NCI-H2227 (cell line): ENCODE measurements at regions not wholly inside any gene's neighbourhood (a gene's known extent, or its start where the extent isn't known, plus 50 kb on each side); places are given as distances from the start of the nearest gene placed in this dataset.

ENCODE experiments used
- DNase-seq: peaks from one replicate; lab custom pipeline; 2025; ENCODE audit not compliant: unreplicated experiment; lab: John Stamatoyannopoulos, UW

- DNase-seq: no peak
Measured at GRCh38 chr11:27287205-27287604, 75.8 kb downstream of the CCDC34 start.

DNA sequence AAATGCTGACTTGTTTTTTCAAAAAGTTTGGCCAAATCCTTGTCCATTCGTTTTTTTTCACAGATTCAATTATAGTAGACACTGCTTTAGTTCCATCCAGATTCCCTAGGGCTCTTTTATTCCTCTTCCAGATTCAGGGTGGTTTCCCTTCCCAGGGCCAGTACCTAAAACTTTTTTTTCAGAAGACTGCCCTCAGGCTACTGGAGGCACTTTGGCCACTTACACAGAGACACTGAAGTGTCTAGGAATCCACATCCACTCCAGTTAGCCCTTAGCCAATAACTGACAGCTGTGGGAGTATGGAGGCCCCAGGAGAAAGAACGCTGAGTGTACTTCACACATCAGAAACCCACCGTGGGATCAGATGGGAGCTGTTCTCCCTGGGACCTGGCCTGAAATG, 77.3 kb downstream of the CCDC34 start:
- no peak for DNase-seq

- DNase-seq: no peak
Measured at GRCh38 chr11:27282806-27283205, 80.2 kb downstream of the CCDC34 start.

DNA sequence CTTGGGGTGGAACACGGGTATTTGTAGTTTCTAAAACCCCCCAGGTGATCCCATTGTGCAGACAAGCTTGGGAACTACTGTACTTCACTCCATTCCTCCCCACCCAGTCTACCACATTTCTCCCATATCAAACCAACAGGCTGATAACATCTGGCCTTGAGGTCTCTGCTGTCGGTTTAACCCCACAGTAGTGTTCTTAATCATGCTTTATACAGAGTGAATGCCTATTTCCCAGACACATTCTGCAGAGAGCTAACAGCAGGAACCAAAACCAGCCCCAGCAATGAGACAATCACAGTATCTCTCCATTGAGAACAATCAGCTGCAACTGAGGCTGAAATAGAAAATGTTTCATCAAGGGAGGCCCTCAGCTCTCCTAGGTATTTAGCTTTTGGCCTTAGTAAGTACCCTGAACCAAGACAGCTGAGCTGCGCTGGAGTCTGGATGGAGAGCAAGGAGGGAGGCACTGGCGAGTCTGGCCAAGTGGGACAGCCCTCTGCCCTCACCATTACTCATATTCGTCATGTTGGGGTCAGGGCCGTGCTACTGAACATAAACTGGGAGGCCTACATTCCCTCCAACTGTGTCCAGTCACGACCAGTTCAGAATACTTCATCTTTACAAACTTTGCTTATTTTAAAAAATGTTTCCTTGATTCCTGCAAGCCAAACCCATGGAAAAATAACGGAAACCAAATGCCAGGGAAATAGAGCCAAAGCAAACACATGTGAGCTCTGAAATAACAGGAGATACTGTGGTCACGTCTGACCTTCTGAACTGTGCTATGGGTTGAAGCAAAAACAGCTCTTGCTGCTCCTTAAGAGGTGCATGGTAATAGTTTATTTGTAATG, 81.0 kb downstream of the CCDC34 start:
- no peak for DNase-seq

- DNase-seq: no peak
Measured at GRCh38 chr11:27281276-27281675, 81.7 kb downstream of the CCDC34 start.

- DNase-seq: no peak
Measured at GRCh38 chr11:27280140-27280539, 82.9 kb downstream of the CCDC34 start.

- DNase-seq: no peak
Measured at GRCh38 chr11:27279460-27279859, 83.6 kb downstream of the CCDC34 start.

- DNase-seq: no peak
Measured at GRCh38 chr11:27277843-27278242, 85.2 kb downstream of the CCDC34 start.

DNA sequence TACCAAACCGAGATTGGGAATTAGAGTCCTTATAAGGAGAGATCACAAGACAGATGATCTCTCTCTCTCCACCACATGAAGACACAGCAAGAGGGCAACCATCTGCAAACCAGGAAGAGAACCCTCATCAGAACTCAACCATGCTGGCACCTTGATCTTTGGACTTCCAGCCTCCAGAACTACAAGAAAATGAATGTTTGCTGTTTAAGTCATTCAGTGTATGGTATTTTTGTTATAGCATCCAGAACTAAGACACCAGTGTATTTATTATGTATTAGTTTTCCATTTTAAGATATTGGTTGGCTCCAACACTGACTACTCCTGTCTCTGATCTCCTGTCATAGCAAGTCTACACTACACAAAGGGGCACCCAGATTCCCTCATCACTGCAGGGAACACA, 86.9 kb downstream of the CCDC34 start:
- no peak for DNase-seq

DNA sequence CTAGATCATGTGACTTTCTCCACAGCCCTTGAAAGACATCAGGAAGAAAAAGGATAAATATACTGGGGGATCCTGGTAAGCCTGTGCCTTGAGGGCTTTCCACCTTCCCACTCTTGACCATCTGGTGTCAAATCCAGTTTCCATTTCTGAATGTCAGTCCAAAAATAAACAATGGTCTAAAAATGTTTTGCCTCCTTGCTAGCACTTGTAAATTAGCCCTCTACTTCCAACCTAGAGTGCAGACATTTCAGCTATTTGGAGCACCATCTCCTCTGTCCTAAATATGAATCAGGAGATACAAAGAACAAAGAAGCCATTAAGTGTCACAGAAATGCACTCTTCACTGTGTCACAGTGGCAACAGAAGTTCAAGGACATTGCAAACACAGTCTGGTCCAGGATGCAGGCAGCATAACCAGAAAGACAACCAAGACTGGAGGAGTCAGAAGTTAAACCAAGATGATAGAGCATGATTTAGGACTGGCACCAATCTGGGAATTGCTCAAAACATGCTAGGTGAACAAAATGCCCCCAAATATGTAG, 88.1 kb downstream of the CCDC34 start:
- DNase-seq: no peak

DNA sequence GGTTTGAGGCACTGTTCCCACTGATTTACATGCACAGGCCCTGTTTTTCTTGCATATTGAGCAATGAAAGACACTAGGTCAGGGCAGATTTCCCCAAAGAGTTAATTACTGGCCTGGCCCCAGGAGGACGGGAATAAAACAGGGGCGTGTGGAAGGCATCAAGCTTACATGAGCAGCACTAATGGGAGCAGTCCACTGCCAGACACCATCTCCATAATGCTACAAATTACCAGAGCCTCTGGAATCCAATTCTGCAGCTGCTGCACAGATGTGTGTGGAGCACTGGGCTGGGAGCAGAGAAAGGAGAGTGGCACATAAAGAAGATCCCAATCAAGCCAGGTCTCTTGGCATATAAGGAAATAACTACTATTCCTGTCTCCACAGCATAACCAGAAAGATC, 96.9 kb downstream of the CCDC34 start:
- no peak for DNase-seq

DNA sequence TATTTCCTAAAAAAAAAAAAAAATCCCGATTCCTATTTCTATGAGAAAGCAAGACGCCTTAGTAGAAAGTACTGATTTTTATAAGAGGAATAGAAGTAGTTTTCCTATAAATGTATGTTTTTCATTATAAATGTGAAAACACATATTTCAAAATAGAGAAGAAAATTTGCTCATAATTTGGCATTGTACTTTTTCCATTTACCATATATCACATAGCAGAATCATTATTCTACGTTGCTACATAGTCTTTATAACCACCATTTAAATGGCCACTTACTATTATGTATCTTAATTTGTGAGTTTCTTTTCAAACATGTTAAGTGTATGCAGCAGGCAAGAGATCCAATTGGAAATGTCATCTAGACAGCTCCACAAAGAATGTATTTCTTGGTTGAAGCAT, 99.0 kb downstream of the CCDC34 start:
- no peak for DNase-seq

DNA sequence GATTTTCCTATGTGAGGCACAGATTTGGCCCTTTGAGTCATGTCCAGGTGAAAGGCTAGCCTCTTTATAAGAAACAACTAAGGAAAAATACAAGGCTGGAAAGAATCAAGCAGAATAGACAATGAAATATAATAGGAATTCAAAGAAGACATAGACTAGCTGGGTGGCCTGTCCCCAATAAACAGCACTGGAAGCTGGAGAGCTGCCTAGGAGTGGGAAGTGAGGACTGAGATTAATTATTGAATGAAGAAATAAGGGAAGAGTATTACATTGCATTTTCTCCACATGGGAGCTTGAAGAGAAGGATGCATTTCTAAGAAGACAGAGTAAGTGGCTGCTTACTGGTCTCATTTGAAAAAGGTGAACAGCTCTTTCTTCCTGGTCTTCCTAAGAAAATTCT, 100.0 kb downstream of the CCDC34 start:
- no peak for DNase-seq

GRCh38 chr11:27255447-27255828, 107.6 kb downstream of the CCDC34 start:
- DNase-seq: no peak

DNA sequence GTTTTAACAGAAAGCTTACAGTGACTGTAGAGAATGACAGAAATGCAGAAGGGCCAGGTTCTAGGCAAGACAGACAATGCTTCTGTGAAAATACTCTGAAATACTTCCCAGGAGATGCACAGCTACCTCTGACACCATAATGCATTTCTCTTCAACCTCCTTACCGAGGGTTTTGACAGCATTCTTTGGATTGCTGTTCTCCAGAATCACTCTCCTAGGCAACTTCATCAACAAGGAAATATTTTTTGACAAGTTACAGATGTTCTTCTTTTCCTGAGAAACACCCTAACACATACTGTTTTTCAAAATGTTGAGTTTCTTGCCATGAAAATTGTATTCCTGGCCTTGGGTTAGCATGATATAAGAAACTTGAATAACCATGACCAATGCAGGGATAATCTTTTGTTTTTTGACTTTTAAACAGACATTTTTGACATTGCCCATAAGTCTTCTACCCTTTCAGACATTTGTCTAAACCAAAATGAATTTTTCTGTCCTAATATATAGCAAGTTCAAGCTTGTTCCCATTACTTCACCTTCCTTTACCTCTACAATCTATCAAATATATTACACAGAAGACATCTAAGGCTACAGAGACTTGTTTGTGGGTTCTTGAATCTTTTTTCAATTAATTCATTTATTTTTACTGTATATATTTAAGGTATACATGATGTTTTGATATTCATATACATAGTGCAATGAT, 108.1 kb downstream of the CCDC34 start:
- DNase-seq: no peak

DNA sequence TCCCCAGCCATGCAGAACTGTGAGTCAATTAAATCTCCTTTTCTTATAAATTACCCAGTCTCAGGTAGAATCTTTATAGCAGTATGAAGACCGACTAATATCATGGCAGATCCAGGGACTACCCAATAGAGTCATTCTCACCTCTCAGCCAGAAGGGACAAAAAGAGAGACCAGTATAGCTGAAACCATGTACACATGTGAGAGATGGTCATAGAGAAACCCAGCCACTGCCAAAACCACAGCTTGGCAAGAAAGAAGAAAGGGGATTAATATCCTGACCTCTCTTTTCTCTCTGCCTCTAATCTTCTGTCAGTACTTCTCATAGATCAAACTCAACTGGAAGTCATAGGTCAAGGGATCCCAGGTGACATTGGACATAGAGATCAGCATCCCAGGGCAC, 109.8 kb downstream of the CCDC34 start:
- no peak for DNase-seq

- DNase-seq: no peak
Measured at GRCh38 chr11:27250867-27251665, 111.9 kb downstream of the CCDC34 start.

DNA sequence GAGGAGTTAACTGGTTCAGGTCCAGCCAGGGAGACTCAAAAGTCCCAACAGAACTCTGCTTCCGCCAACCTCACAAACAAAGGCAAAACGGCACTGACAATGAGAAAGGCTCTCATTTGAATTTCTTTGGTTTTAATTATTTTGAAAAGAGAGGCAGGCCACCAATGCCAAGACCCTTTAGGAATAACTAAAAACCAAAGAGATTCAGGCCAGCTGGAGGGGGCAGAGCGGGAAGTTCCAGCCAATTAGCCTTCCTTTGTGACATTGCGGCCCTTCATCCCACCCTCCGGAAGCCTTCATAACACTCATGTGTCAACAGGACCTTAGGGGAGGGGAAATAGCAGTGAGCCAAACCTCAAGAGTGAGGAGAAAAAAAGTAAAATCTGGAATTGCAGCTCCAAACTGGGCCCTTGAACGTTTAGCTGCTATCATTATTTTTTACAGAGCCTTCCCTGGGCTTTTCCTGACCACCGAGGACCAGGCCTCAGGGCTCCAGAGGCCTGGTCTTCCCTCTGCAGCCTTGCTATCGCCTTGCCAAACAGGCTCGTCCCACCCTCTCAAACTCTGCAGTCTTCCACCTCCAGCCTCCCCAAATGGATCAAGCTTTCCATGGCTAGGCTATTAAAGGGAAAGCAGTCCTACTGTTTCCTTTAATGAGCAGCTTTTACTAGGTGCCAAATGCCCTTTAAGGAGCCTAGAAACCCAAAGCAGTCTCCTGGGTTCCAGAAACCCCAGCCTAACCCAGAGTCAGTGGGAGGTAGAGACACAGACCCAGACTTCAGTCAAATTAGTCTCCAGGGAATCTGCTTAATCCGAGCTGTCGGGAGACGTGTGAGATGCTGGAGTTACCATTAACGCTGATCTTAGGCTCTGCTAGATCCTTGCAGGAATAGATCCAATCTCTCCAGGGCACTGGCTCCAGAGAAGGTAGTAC, 114.2 kb downstream of the CCDC34 start:
- DNase-seq: no peak

- DNase-seq: no peak
Measured at GRCh38 chr11:27247660-27248059, 115.4 kb downstream of the CCDC34 start.

DNA sequence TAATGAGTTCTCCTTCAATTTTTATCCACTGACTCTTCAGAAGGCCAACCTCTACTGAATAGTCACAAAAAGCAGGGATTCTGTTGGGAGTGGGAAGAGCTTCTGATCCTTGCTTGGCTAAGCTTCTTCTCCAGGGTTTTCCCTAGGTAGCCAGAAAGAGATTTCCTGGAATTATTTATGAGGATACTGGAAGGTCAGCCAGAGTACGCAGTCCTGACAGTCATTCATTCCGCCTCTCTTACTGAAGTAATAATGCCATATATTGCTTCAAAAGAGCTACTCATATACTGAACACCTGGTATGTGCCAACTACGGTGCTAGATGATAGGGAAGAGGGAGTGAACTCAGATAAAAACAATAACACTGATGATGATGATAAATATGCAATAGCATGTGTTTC, 116.1 kb downstream of the CCDC34 start:
- DNase-seq: no peak
